ENCODE measurements at regions not wholly inside any gene's neighbourhood (a gene's known extent, or its start where the extent isn't known, plus 50 kb on each side); places are given as distances from the start of the nearest gene placed in this dataset.

GRCh38 chr15:53213336-53213735 is 423.2 kb upstream of the ONECUT1 start:
- TF ChIP-seq, protein P1, sequence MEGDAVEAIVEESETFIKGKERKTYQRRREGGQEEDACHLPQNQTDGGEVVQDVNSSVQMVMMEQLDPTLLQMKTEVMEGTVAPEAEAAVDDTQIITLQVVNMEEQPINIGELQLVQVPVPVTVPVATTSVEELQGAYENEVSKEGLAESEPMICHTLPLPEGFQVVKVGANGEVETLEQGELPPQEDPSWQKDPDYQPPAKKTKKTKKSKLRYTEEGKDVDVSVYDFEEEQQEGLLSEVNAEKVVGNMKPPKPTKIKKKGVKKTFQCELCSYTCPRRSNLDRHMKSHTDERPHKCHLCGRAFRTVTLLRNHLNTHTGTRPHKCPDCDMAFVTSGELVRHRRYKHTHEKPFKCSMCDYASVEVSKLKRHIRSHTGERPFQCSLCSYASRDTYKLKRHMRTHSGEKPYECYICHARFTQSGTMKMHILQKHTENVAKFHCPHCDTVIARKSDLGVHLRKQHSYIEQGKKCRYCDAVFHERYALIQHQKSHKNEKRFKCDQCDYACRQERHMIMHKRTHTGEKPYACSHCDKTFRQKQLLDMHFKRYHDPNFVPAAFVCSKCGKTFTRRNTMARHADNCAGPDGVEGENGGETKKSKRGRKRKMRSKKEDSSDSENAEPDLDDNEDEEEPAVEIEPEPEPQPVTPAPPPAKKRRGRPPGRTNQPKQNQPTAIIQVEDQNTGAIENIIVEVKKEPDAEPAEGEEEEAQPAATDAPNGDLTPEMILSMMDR (conservative IDR thresholded peaks at IDR 0.05; ENCODE audit: low read depth, low read length): no peak
- no peak for DNase-seq (ENCODE audit: low read depth)
- no peak overlapping the region for H3K4me3 ChIP-seq (ENCODE audit: low read depth, low read length)

DNA sequence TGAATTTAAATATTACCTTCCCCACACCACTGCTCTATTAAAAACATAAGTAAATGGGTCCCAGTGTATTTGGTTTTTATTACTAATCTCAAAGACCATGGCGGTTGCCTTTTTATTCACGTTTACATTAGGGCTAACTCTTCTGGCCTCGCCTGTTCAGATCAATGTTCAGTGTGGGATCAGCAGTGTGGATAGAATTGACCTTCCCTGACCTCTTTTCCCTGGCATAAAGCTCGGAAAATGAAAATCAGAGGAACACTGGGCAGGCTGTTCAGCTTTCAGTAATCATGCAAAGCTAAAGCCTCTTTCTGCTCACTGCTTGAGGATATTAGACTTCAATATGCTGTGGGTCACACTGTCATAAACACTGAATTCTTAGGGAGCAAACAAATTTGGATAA is 422.6 kb upstream of the ONECUT1 start:
- no peak overlapping the region for H3K4me3 ChIP-seq (ENCODE audit: low read depth, low read length)
- TF ChIP-seq, protein P1 (conservative IDR thresholded peaks at IDR 0.05; ENCODE audit: low read depth, low read length): no peak
- DNase-seq (ENCODE audit: low read depth): no peak

- DNase-seq (ENCODE audit: low read depth): no peak
- TF ChIP-seq, protein P1 (conservative IDR thresholded peaks at IDR 0.05; ENCODE audit: low read depth, low read length): no peak
- no peak overlapping the region for H3K4me3 ChIP-seq (ENCODE audit: low read depth, low read length)
These were observed 420.5 kb upstream of the ONECUT1 start for GRCh38 chr15:53210653-53211052.

- DNase-seq (ENCODE audit: low read depth): no peak
- TF ChIP-seq, protein P1 (conservative IDR thresholded peaks at IDR 0.05; ENCODE audit: low read depth, low read length): no peak
These were observed 419.4 kb upstream of the ONECUT1 start for GRCh38 chr15:53209396-53210042.

DNA sequence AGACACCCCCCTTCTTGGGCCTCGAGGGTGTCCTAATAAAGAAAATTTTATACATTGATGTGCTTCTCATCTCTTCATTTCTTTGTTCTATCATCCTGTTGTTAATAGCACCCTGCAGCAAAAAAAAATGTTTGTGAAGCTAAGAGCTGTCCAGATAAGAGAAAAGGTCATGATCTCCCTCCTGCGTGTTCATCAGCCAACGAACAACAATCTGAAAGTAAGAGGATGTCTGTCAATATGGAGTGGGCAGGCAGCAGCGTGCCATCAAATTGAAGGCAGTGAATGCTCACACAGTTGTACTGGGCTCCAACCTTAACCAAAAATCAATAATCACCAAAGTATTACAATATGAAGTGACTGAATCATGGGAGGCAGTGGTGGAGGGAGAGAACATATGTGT is 418.6 kb upstream of the ONECUT1 start:
- TF ChIP-seq, protein P1 (conservative IDR thresholded peaks at IDR 0.05; ENCODE audit: low read depth, low read length): no peak
- no peak for DNase-seq (ENCODE audit: low read depth)
- H3K4me3 ChIP-seq (ENCODE audit: low read depth, low read length): no peak overlapping the region

More at GRCh38 chr15:53209396-53210042, 419.4 kb upstream of the ONECUT1 start:
- H3K4me3 ChIP-seq (ENCODE audit: low read depth, low read length): no peak overlapping the region

- no peak for DNase-seq (ENCODE audit: low read depth)
- no peak overlapping the region for H3K4me3 ChIP-seq (ENCODE audit: low read depth, low read length)
- TF ChIP-seq, protein P1 (conservative IDR thresholded peaks at IDR 0.05; ENCODE audit: low read depth, low read length): no peak
These were observed 413.3 kb upstream of the ONECUT1 start for GRCh38 chr15:53203454-53203853.

GRCh38 chr15:53202876-53203275 is 412.7 kb upstream of the ONECUT1 start:
- TF ChIP-seq, protein P1 (conservative IDR thresholded peaks at IDR 0.05; ENCODE audit: low read depth, low read length): no peak
- DNase-seq (ENCODE audit: low read depth): no peak
- no peak overlapping the region for H3K4me3 ChIP-seq (ENCODE audit: low read depth, low read length)

Measured in epithelial cell of proximal tubule (primary cell).